ENCODE measurements at regions not wholly inside any gene's neighbourhood (a gene's known extent, or its start where the extent isn't known, plus 50 kb on each side); places are given as distances from the start of the nearest gene placed in this dataset.
"Not testable (repeated sequence)": the region's sequence is repeated elsewhere in the genome, so short reads cannot be mapped to it uniquely, and the experiment has no call there.

GRCh38 chr2:198273660-198274059 lies 469.3 kb downstream of the PLCL1 start:
- DNase-seq: no peak

- DNase-seq: not testable (repeated sequence)
Observed at GRCh38 chr2:198270157-198270556, 465.8 kb downstream of the PLCL1 start.

GRCh38 chr2:198268519-198268918 lies 464.1 kb downstream of the PLCL1 start:
- DNase-seq: no peak

GRCh38 chr2:198259496-198259895 lies 455.1 kb downstream of the PLCL1 start:
- no peak for DNase-seq

DNA sequence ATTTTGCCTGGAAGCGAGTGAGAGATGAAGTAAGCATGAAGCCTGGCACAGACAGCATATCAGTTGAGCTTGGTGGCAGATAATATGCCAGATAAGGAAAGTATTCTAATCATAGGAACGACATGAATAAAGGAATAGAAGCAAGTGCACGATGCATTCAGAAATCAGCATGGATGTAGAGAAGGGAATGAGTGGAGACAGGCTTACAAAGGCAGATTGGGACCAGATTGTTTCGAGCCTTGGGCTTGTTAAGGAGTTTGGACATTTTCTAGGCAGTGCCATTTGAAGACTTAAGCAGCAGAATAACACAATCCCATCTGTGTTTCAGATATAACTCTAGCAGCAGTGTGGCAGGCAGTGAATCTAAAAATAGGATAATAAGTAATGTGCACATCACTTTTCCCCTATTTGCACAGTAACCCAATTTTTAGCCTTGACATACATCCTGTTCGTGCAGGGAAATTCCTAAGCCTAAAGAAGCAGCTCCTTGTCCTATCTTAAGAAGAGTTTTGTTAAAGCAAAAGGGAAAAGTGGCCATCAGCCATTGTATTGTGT lies 450.2 kb downstream of the PLCL1 start:
- DNase-seq: no peak

DNA sequence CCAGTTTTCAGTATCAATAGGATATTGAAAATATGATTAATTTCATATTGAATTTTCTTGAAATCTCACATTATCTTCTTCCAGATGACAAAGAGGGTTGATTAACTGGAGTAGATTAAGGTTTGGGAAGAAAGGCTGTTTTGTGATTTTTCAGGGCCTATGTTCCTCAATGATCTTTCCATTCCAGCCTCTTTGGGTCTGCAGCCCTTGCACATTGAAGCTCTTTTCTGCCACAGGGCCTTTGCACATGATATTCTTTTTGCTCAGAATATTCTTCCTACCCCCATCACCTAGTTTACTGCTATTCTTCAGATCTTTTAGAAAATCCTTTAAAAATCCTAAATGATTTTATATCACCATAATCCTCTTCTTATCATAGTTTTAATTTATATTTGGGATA lies 449.6 kb downstream of the PLCL1 start:
- no peak for DNase-seq

DNA sequence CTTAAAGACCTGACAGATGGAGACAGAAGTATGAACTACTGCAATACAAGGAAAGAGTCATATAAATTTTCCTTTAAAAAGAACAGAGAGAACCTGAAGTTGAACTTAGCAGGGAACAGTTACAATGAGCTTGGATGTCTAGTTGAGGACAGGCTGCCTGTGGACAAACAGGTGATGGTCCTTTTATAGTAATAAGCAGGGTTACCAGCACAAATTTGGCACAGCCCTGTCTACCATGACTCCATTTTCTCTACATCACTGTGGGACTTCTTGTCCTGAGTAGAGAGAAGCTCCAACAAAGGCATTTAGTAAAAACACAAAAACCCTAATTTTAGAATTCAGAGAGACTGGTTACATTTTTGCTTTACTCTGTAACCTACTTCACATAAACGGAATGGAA lies 448.1 kb downstream of the PLCL1 start:
- DNase-seq: no peak

DNA sequence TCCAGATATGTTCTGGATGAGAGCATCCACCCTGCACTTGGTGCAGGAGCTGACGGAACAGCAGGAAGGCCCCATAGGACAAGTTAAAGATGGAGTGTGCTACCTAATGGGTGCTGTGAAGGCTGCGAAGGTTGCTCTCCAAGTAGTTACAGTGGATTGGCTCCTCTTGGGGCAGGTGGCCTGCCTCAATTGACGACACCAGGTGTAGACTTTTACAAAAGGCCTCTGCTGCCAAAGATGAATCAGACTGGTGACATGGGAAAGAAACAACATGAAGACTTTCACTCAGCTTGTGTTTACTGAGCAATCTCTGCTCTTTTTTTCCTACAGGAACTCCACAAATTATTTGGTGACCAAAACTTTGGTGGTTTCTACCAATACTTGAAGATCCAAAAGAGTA lies 437.7 kb downstream of the PLCL1 start:
- no peak for DNase-seq

DNA sequence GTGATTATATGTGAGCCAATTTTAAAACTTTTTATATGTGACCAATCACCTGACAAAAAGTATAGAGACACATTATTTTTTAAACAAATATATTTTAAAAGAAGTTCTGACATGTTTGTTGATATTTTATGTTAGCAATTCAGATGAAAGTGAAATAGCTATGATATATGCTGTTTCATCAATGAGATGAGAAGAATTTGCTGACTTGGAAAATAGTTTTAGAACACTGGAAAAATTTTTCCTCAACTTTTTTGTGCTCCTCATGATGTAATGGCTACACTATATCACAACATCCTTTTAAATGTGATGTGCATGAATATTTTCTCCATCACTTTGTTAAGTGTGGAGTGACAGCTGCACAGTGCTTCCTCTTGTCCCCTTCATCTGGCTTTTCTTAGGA lies 434.0 kb downstream of the PLCL1 start:
- no peak for DNase-seq

GRCh38 chr2:198236338-198236737 lies 431.9 kb downstream of the PLCL1 start:
- no peak for DNase-seq

DNA sequence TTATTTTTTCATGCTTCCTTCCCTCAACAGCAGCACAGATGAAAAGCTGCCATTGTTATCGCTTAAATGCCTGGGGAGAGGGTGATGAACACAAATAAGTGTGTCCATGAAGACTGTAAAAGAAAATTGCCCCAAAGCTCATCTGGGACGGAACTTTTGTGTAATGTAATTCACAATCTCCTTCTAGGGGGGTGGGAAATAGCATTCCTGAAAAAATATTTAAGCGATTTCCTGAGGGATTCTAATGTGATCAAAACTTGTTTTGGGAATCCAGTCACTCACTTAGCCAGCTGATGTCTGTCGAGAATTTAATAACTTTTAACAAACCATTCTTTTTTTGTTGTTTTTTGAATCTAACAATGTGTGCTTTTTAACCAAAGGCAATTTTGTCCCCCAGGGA lies 427.9 kb downstream of the PLCL1 start:
- DNase-seq: no peak

DNA sequence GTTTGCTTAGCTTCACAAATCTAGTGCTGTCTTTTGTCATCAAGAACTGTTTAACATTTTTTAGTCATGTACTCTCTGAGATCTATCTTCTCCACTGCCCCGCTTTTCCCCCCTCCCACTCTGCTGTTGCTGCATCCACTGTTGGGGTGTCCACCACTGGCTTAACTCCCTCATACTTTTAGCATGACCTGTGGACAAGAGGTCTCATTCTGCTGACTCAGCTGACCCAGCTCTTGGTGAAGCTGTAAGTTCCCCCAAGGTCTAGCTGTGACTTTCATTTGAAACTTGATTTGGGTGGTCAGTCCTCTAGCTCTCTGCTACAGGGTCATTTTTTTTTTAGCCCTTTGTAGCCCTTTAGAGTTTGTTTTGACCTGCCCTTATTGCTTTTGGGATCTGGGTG lies 427.2 kb downstream of the PLCL1 start:
- no peak for DNase-seq

DNA sequence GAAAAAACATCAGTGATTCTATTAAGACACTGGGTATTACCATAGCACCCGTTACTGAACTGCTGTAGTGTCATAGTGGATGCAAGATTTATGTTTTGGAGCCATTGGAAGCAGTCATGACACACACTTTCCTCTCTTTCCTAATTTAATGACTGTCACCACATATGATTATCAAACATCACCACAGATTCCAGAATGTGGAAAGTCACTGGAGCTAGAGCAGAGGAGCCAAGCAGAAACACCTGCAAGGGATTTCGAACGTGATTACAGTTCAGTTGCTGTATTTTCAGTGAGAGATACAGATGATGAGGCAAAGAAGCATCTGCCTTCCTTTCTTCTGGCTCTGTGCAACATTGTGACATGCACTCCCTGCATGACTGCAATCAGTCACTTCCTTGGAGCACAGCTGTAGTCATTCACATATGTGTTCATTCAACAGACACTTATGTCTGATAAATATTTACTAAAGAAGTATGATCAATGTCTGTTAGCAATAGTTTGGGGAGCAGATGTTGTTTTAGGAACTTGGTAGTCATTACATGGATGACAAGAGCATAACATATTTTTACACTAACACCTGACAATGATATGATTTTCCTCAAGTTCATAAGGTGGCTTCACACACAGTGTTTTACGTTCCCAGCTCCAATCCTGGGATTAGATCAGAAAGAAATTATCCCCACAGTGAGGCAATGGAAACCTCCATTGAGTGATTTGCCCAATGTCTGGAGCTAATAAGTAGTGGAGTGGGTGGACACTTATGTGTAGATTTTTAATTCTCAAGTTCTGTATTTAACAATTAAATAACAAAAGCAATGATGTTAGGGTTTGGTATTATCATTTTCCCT lies 416.6 kb downstream of the PLCL1 start:
- no peak for DNase-seq

DNA sequence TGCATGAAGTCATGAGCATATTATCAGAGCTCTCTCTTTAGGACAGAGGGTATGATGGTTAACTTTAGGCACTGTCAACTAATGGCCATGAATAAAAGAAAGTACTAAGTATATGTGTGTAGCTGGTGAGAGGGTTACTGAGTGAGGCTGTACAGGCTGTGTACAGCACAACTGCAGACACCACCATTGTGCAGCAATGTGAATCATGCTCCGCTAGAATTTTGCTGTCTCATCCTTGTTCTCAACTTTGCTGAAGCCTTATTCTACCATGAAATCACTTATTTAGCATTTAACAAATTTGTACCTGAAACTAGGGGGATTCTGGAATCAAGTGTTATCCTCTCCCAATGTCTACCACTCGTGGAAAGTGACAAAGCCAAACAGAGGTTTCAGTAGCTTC lies 414.9 kb downstream of the PLCL1 start:
- no peak for DNase-seq

GRCh38 chr2:198214114-198214596 lies 409.8 kb downstream of the PLCL1 start:
- no peak for DNase-seq

- no peak for DNase-seq
Observed at GRCh38 chr2:198213253-198213652, 408.9 kb downstream of the PLCL1 start.

- no peak for DNase-seq
Observed at GRCh38 chr2:198211706-198212105, 407.3 kb downstream of the PLCL1 start.

GRCh38 chr2:198203336-198204069 lies 399.1 kb downstream of the PLCL1 start:
- no peak for DNase-seq
